NCI-H1092 (cell line): ENCODE measurements at regions not wholly inside any gene's neighbourhood (a gene's known extent, or its start where the extent isn't known, plus 50 kb on each side); places are given as distances from the start of the nearest gene placed in this dataset.
"Not testable (repeated sequence)": the region's sequence is repeated elsewhere in the genome, so short reads cannot be mapped to it uniquely, and the experiment has no call there.

Experiments
- DNase-seq: peaks from one replicate; lab custom pipeline; 2025; lab: John Stamatoyannopoulos, UW

DNA sequence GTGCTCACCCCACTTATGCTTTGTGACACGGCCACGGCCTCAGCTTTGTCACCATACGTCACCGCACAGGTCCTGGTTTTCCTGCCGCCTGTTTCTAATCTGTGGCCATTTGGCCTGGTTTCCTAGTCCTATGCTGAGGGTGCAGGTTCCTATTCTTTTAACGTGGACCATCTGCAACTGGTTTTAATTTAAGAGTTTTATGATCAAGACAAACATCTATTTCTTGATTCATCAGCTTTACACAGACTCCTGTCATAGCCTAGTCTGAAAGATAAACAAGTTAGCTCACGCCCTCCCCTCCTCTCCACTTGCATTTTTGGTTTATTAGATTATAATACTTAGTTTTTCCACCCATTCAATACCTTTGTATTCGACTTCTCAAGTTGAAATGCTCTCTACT, 97.5 kb upstream of the RPS6KA2 start:
- no peak for DNase-seq

DNA sequence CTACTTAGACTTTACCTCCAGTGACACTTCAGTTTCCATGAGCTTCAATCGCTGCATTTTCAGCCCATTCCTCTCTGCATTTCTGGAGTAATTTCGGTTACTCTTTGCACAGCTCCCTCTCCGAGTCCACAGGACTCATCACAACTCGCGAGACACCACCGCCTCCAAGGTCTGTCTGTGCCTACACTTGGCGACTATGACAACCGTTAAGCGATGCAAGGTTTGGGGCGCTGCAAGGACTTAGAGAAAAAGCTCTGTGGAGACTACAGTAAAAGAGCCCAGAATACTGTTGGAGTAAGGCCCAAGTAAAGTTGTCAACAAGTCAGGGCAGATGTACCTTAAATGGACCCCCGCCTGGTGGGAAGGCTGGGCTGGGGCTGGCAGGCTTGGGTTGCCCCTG, 95.7 kb upstream of the RPS6KA2 start:
- DNase-seq = no peak

DNA sequence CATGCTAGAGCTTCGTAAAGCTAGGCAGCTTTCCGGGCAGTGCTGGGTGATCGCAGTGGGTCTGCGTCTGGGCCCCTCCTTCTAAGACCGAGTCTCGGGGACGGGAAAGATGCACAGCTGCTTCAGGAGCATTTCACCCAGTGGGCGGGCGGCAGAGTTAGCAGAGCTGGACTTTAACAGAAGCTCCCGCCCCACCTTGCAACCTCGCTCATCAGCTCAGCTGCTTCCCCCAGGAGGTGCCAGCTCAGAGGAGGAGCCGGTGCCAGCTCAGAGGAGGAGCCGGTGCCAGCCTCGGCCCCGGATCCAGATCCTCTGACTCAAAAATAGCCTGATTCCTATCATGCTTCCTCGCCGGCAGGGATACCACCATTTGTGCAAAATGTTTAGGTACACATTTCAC, 94.5 kb upstream of the RPS6KA2 start:
- DNase-seq = no peak

DNA sequence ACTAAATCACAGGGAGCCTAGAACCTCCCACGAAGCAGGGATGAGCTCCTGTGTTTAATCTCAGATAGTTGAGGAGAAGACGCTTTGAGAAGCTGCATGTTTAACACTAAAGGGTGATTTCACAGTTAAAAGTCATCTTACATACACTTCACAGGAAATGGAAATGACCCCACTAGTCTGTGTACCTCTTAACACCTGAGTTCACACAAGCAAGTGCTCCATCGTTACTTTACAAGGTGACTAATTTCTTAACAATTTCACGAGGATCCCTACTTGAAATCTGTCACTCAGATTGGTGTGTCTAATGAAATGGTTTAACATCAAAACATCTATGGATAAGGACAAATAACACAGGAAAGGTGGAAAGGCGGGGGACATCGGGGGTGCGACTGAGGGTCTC, 93.8 kb upstream of the RPS6KA2 start:
- no peak for DNase-seq

- DNase-seq = no peak
Measured at GRCh38 chr6:166719019-166719418, 92.0 kb upstream of the RPS6KA2 start.

- DNase-seq = no peak
Measured at GRCh38 chr6:166718516-166718915, 91.5 kb upstream of the RPS6KA2 start.

DNA sequence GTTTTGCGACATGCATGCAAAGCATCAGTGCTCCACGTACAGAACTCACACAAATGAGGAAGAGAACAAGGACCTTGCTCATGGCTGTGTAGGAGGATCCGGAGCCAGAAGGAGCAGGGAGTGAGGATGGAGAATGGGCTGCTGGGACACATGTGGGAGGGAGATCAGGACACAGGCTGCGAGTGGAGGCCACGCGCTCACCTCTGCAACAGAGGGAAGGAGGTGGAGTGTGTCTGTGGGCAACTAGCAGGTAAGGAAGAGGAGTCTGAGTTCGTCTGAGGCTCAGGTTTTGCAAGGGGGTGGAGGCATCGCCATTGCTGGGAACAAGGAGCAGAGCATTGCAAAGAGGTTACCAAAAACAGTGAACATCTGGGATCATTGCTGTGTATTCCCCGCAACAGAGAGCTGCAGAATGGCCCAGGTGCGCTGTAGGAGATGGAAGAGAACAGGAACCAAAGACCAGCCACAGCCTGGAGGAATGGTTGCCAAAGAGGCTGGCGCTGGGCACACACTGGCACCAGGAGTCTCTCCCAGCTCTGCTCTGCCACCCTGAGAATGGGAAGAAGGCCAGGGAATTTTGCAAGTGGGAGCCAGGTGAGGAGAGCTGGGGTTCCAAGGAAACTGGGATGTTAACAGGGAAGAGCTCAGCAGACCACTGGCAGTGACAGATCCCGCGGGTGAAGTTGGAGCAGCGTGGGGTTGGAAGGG, 90.0 kb upstream of the RPS6KA2 start:
- no peak for DNase-seq

- no peak for DNase-seq
Measured at GRCh38 chr6:166715992-166716391, 88.9 kb upstream of the RPS6KA2 start.

- DNase-seq = no peak
Measured at GRCh38 chr6:166715065-166715464, 88.0 kb upstream of the RPS6KA2 start.

DNA sequence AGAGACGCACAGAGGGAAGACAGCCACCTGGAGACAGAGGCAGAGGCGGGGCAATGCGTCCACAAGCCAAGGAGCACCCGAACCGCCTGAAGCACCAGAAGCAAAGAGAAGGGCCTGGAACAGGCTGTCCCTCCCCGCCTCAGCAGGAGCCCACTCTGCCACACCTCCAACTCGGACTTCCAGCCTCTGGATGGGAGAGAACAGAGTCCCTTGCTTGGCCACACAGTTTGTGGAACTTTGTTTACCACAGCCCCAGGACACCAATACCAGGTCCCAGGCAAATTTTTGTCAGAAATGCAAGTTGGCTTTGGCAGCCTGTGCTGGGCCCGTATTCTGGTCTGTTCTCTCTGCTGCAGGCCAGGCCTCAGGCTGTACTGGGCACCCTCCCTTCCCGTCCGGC, 87.5 kb upstream of the RPS6KA2 start:
- DNase-seq = no peak

- DNase-seq = no peak
Measured at GRCh38 chr6:166714187-166714510, 87.1 kb upstream of the RPS6KA2 start.

DNA sequence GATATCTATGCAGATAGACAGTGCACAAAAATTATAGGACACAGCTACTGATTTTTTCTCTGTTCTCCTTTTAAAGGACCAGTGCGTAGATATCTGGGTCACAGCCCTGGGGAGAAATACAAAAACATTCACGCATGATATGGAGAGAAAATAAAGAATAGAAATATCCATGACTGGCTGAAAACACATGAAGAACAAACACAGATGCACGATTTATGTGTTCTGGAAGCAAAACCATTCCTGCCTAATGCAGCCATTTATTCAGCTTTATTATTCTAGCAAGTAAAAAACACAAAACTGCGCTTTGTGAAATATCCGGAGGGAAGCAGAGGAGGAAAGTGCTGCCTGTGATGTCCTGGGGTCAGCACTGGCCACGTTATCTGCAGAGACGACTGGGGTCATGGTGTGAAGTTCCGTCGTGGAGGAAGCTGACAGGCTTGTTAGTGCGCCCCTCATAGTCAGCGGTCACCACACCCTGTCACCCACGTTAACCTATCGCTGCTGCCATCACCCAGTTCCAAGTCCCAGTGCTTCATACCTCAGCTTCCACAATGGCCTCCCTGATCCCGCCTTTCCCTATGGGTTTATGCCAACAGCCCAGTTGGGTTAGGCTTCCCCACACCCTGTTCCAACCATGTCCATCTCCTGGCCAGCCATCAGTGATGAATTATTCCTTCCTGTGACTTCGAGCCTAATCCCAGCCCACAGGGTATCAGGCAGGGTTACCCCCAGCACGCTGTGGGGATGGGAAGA, 86.6 kb upstream of the RPS6KA2 start:
- DNase-seq = no peak

DNA sequence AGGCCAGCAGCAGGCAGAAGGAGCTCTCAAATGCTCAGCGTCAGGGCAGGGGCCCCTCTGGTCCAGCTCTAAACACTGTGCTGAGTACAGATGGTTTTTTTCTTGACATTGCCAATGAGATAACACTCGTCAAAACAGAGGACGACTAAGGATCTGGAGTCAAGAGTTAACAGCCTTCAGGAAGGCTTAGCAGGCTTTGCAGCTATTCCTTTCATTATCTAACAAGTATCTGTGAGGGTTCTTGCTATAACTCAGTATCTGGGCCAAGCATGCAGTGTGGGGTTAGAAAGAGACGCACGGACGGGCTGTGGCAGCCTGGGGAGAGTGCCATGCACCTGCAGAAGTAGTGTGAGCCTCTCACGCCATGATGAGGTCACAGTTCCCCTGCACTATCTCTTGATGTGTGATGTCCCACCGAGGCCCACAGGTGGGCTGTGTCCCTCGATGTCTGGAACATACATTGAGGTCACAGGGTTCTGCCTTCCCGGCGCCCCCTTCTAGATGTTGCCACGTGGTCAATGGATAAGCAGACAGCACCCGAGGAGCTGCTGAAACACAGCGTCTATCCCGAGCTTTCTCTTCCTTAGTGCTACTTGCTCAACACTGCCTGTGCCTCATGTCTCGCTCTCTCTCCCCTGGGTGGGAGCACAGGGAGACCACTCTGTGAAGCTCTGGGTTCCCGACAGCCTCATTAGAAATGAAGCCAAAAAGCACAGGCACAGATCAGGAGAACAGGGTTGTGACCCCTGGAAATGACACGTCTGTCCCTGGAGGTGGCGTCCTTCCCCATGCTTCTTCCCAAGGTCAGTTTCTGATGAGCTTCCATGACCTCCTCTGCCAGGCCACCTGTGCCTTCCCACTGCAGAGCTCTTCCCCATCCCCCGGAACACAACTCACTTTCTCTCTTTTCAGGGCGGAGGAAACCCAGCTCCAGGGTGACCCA, 85.5 kb upstream of the RPS6KA2 start:
- DNase-seq = no peak

DNA sequence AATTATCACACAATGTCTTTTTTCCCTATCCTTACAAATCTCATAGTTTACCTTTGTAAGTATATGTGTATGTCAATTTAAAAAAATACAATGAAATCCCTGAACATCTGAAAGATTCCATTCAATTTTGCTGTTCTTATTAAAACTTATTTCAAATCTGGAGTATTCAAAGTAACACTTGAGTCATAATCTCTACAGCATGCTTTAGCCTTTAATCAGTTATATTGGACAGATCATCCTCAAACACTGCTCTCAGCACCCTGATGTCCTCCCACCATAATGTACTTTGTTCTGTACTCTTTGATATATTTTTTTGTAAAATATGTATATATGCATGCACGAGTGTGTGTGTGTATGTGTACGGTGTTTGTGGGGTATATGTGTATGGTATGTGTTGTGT, 83.0 kb upstream of the RPS6KA2 start:
- no peak for DNase-seq

DNA sequence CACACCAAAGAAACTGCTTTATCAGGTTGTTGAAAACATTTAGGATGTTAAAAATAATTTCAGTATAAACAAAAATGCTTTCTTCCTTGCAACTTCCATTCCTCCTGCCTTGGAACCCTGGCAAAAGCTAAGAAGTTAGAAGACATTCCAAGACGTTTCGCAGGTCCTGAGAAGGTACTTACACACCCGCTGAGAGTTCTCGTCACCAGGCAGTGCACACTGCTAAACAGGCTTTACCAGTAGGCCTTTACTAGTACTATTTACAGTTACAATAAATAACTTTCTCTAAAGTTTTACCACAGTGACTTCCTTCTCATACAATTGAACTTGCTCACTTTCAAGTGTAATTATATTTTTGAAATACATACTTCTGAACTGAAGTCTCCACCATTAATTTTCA, 81.4 kb upstream of the RPS6KA2 start:
- no peak for DNase-seq

DNA sequence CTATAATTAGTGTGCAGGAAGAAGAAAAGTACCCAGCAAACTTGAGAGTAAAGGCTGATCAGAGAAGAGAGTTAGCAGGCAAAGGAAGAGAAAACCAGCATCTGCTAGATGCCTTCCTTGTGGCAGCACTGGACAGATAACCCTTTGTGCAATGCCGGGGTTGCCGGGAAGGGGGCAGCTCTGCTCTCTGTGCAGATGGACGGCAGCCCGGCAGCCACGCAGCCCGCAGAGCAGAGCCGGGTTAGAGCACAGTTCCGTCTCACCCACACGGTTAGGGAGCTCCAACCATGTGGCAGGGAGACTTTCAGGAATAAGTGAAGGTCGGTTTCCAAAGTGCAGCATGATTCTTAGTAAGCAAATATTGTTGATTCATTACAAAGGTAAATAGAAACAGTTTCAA, 80.0 kb upstream of the RPS6KA2 start:
- DNase-seq = peak; percentile 71

GRCh38 chr6:166705069-166705468, 78.0 kb upstream of the RPS6KA2 start:
- DNase-seq = no peak

- DNase-seq = no peak
Measured at GRCh38 chr6:166704171-166704570, 77.1 kb upstream of the RPS6KA2 start.

DNA sequence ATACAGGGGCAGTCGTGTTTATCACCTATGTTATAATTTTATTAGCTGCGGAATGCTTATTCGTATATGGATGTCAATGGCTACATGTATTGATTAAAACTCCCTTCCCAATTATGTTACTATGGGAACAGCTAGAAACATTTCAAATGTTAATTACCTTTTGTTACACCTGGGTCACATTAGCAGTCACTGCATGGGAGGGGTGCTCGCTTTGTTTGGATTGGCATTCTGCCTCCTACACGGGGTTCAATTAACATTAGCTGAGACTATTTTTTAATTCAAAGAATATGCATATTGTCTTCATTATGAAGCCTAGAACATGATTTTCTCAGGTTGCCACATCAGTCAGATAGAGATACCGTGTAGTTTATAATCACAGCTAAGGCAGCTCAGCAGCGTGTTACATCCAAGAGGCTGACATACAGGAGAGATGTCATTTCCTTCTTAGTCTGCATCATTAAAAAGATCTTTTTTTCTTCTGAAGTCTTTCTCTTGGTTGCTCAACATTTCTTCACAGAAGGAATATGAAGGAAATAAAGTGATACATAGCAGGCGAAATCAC, 76.2 kb upstream of the RPS6KA2 start:
- no peak for DNase-seq

DNA sequence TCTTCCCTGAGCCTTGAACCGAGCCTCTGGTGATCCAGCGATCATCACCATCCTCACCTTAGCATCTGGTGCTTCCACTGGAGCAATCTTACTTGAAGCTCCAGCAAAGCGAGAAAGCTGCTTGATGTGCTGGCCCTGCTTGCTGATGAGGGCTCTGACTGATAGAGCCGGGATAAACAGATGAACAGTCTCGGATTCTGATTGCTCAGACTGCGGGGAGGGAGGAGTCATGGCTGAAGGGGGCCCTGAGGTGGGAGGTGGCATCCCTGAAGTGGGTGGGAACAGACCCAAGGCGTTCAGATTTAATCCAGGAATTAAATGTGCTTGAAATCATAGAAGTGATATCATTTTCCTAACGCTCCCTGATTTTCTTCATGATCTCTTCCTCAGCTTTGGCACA, 74.4 kb upstream of the RPS6KA2 start:
- DNase-seq = not testable (repeated sequence)

- DNase-seq = not testable (repeated sequence)
Measured at GRCh38 chr6:166700871-166701270, 73.8 kb upstream of the RPS6KA2 start.

DNA sequence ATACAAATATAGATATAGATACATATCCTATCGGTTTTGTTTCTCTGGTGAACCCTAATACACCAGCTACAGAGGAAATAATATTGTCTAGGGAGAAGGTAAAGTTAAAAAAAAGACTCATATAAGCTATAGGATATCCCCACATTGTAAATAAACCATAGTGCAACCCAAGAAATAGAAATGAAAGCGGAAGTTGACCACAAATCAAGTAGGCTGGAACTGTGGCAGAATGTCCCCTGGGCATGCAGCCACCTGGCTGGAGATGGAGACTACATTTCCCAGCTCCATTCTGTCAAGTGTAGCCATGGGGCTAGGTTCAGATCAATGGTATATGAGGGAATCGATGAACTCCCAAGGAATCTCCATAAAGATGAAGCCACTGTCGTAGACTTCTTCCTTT, 70.1 kb upstream of the RPS6KA2 start:
- DNase-seq = no peak

GRCh38 chr6:166693880-166694279, 66.8 kb upstream of the RPS6KA2 start:
- DNase-seq = no peak
